Thoracic aorta (tissue), 2 donors: ENCODE measurements at regions not wholly inside any gene's neighbourhood (a gene's known extent, or its start where the extent isn't known, plus 50 kb on each side); places are given as distances from the start of the nearest gene placed in this dataset.

Experiments used
- ATAC-seq: fragments of 150-250 bp; one replicate; pipeline ENCODE4 v1.8.0; 2017; ENCODE audit warnings: low read depth; ENCODE audit not compliant: insufficient number of reproducible peaks, low FRiP score
- DNase-seq: peaks from one replicate; pipeline ENCODE4 v3.0.0-alpha.2; 2020; ENCODE audit warnings: low spot score
- H3K27ac ChIP-seq, 2 donors: fragments of 200-600 bp; sonication (generic); 1 replicate in 1 of 2; 2 replicates in 1 of 2; pipeline ENCODE4 v1.5.1; 2016; ENCODE audit warnings: mild to moderate bottlenecking in 2 of 2, moderate library complexity in 2 of 2
- H3K27me3 ChIP-seq: fragments of 200-600 bp; sonication (generic); replicated peaks from 2 replicates; pipeline ENCODE4 v1.6.0; 2016; ENCODE audit warnings: mild to moderate bottlenecking; ENCODE audit not compliant: insufficient read depth
- H3K36me3 ChIP-seq: fragments of 200-600 bp; sonication (generic); one replicate; pipeline ENCODE4 v1.5.1; 2016
- H3K4me1 ChIP-seq, 2 donors: fragments of 200-600 bp; sonication (generic); 1 replicate in 1 of 2; 2 replicates in 1 of 2; pipeline versions ENCODE4 v1.5.1 to v1.6.0; 2016; ENCODE audit warnings: low read depth in 2 of 2, mild to moderate bottlenecking in 1 of 2; ENCODE audit not compliant: control insufficient read depth in 1 of 2
- H3K4me3 ChIP-seq: fragments of 200-600 bp; sonication (generic); 2 replicates; pipeline ENCODE4 v1.5.1; 2016; ENCODE audit warnings: mild to moderate bottlenecking
- H3K9me3 ChIP-seq: fragments of 200-600 bp; sonication (generic); 2 replicates; pipeline ENCODE4 v1.5.1; 2016
- TF ChIP-seq, protein P1 (sequence below): fragments of 200-600 bp; sonication (generic); IDR thresholded peaks from one replicate; pipeline ENCODE4 v1.5.1; 2019; ENCODE audit warnings: antibody characterized with exemption

DNA sequence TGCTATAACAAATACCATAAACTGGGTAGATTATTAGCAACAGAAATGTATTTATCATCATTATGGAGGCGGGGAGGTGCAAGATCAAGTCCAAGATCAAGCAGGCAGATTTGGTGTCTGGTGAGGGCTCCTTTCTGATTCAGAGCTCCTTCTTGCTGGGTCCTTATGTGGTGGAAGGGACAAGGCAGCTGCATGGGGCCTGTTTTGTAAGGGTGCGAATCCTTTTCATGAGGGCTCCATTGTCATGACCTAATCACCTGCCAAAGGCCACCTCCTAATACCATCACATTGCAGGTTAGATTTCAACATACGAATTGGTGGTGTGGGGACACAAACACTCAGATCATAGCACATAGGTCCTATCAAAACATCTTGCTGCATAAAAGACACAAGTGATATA is 84.4 kb upstream of the CCDC150 start:
- ATAC-seq (no peak), DNase-seq (no peak)
- Histone ChIP-seq H3K36me3 (no peaks in the 10 kb centered on the region), H3K4me1 (no peaks in the 10 kb centered on the region), H3K9me3 (no peaks in the 10 kb centered on the region), H3K4me3 (no peak overlapping the region), H3K27me3 (no peaks in the 10 kb centered on the region), H3K27ac (no peak overlapping the region)
- TF ChIP-seq, protein P1, sequence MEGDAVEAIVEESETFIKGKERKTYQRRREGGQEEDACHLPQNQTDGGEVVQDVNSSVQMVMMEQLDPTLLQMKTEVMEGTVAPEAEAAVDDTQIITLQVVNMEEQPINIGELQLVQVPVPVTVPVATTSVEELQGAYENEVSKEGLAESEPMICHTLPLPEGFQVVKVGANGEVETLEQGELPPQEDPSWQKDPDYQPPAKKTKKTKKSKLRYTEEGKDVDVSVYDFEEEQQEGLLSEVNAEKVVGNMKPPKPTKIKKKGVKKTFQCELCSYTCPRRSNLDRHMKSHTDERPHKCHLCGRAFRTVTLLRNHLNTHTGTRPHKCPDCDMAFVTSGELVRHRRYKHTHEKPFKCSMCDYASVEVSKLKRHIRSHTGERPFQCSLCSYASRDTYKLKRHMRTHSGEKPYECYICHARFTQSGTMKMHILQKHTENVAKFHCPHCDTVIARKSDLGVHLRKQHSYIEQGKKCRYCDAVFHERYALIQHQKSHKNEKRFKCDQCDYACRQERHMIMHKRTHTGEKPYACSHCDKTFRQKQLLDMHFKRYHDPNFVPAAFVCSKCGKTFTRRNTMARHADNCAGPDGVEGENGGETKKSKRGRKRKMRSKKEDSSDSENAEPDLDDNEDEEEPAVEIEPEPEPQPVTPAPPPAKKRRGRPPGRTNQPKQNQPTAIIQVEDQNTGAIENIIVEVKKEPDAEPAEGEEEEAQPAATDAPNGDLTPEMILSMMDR: no peak

DNA sequence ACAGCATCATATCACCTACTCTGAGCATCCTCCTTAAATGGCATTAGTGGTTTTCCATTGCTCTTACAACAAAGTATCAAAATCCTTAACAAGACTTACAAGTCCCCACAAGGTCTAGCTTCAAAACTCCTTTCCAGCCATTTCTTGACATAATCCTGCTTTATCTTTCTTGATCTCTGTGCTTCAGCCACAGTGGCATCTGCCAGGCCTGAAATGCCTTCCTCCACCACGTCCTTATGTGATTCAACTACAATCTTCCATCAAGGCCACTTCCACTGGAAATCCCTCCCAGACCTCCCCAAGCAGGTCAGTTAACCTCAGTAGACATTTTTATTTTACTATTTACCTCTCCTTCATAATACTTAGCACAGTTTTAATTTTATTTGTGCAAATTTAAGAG is 83.8 kb upstream of the CCDC150 start:
- ATAC-seq (no peak), DNase-seq (no peak)
- H3K4me1 ChIP-seq: no peaks in the 10 kb centered on the region
- no peak overlapping the region for H3K27ac ChIP-seq
- no peaks in the 10 kb centered on the region for H3K36me3 ChIP-seq
- H3K27me3 ChIP-seq: no peaks in the 10 kb centered on the region
- no peak overlapping the region for H3K4me3 ChIP-seq
- TF ChIP-seq, protein P1: no peak
- H3K9me3 ChIP-seq: no peaks in the 10 kb centered on the region

DNA sequence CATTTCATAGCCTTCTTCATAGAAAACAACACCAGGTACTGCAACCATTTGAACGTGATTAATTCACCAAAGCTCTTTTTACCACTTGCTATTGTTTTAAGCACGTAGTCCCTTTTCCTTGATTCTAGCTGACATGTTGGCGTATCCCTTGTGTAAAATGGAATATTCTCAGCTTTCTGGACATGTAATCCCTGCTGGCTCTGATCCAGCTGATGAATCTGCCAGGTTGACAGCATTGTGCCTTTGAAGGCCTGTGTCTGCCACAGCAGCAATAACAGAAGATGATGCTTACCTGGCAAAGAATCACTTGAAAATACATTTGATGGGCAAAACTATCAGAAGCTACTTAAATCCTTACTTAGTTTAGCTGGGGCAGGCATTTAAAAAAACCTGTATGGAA is 81.0 kb upstream of the CCDC150 start:
- Histone ChIP-seq H3K36me3 (no peaks in the 10 kb centered on the region), H3K4me3 (no peak overlapping the region), H3K27me3 (no peaks in the 10 kb centered on the region), H3K27ac (no peak overlapping the region), H3K9me3 (peaks cover 5% of the 10 kb centered on the region), H3K4me1 (no peaks in the 10 kb centered on the region)
- ATAC-seq (no peak), DNase-seq (no peak)
- TF ChIP-seq, protein P1: no peak

DNA sequence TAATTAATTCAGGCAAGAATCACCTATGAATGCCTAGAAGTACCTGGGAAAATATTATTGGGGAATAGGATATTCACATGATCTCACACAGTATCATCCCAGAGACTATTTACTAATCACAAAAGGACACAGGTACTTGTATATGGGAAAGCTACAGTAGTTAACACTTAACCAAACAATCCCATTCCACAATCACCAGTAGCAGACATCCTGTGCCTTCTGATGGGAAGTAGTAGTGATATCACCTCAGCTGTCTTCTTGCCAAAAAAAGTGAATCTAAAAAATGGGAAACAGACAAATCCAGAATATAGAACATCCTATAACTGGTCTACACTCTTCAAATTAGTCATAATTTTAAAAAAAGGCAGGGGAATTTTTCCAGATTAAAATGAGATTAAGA is 75.6 kb upstream of the CCDC150 start:
- no peaks in the 10 kb centered on the region for H3K36me3 ChIP-seq
- no peaks in the 10 kb centered on the region for H3K27me3 ChIP-seq
- no peak for ATAC-seq
- peaks cover 5% of the 10 kb centered on the region for H3K9me3 ChIP-seq
- TF ChIP-seq, protein P1: no peak
- H3K27ac ChIP-seq: no peak overlapping the region
- no peak overlapping the region for H3K4me3 ChIP-seq
- no peak for DNase-seq
- H3K4me1 ChIP-seq: peaks cover 7 to 12% of the 10 kb centered on the region in 2 donors

DNA sequence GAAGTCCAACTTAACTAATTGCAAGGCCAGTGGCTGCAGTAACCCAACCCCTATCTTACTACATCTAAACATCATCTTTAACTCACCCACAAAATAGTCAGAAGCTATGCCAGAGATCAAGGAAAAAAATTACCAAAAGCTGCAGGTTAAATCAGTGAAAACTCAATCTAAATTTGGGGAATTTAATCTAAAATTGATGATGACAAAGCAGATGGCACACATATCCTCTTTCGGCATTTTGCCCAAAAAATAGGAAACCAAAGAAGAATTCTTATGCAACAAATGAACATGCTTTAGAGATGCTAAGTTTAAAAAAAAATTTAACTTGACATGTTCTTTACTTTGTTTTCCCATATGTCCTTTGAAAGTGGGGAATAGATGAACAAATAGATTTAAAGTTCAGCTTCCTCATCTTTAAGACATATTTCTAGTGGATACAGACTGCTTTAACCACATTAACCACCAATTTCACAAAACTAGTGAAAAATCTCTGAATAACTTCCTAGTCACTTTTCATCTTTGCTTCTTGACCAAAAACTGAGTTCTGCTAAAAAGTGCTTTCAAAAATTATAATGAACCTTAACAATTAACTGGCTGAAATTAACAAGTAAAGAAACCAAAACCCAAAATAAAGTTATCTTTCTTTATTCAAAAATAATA is 74.3 kb upstream of the CCDC150 start:
- DNase-seq: no peak

More for the DNA sequence above, 74.3 kb upstream of the CCDC150 start:
- Histone ChIP-seq H3K27me3 (no peaks in the 10 kb centered on the region), H3K27ac (no peak overlapping the region), H3K36me3 (no peaks in the 10 kb centered on the region), H3K4me1 (peaks cover 7 to 12% of the 10 kb centered on the region in 2 donors), H3K4me3 (no peak overlapping the region), H3K9me3 (peaks cover 5% of the 10 kb centered on the region)
- no peak for ATAC-seq
- TF ChIP-seq, protein P1: no peak
